Brain microvascular endothelial cell (primary cell): ENCODE measurements at regions not wholly inside any gene's neighbourhood (a gene's known extent, or its start where the extent isn't known, plus 50 kb on each side); places are given as distances from the start of the nearest gene placed in this dataset.

ENCODE experiments used
- DNase-seq: peaks from one replicate; pipeline ENCODE4 v3.0.0-alpha.2; 2020
- H3K27ac ChIP-seq: fragments of 250-450 bp; sonication (Bioruptor Pico); 2 replicates; pipeline ENCODE4 v1.5.1; 2020; ENCODE audit warnings: mild to moderate bottlenecking, moderate library complexity
- H3K27me3 ChIP-seq: fragments of 250-450 bp; sonication (Bioruptor Pico); replicated peaks from 2 replicates; pipeline ENCODE4 v1.5.1; 2020; ENCODE audit warnings: mild to moderate bottlenecking
- H3K36me3 ChIP-seq: fragments of 250-450 bp; sonication (Bioruptor Pico); replicated peaks from 2 replicates; pipeline ENCODE4 v1.5.1; 2020; ENCODE audit warnings: mild to moderate bottlenecking
- H3K4me3 ChIP-seq: 2 replicates; pipeline ENCODE4 v1.5.1; 2011; ENCODE audit warnings: low read depth, mild to moderate bottlenecking, control low read depth, low read length, moderate library complexity
- in situ Hi-C: cut with HindIII; loops from 2 replicates; pipeline ENCODE4 v1.10.0; 2017; ENCODE audit warnings: low sequenced_read_pairs, low pct_ligation_motif_present
- TF ChIP-seq, protein P1 (sequence below): IDR thresholded peaks from 2 replicates; pipeline ENCODE4 v1.5.1; 2011; ENCODE audit warnings: low read depth, mild to moderate bottlenecking, moderate library complexity, low read length, control low read depth, inconsistent platforms; ENCODE audit errors: missing control alignments

DNA sequence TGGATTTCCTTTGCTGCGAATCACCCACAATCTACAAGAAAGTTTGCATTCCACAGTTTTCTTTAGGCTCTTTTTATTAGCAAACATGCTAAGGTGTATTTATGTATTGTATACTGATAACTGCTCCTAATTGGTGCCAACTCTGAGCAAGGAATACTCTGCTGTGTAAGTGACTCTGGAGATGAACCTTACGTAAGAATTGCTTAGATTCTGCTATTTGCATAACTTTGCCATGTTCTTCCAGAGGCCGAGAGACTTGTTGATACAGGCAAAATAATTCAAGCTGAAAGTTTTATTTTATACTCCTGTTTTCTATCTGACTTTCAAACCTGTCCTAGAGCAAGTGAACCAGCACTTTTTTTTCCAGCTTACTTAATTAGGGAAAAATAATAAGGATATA lies 461.3 kb downstream of the GJA1 start:
- Histone ChIP-seq H3K27ac (no peak overlapping the region), H3K27me3 (no peaks in the 10 kb centered on the region)
- in situ Hi-C loops: no loop called here

DNA sequence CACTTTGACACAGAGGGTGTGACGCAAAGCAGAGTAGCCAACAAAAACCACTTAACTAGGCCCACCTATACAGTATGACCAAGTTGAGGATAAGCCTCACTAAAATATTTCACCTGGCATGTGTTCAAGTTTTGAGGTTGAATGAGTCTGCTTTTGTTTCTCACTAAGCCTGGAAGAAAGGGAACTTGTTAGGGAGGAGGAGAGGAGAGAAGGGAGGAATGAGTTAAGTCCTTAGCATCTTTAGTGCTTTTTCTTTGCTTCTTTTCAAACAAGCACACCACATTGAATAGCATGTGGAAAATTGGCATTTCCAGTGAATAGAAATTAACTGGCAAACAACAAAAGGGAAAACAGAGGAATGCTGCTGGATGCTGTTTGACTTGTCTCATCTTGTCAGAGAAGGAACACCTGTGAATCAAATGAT lies 461.9 kb downstream of the GJA1 start:
- Histone ChIP-seq H3K36me3 (no peaks in the 10 kb centered on the region), H3K27ac (no peak overlapping the region), H3K4me3 (no peak overlapping the region), H3K27me3 (no peaks in the 10 kb centered on the region)
- TF ChIP-seq, protein P1, sequence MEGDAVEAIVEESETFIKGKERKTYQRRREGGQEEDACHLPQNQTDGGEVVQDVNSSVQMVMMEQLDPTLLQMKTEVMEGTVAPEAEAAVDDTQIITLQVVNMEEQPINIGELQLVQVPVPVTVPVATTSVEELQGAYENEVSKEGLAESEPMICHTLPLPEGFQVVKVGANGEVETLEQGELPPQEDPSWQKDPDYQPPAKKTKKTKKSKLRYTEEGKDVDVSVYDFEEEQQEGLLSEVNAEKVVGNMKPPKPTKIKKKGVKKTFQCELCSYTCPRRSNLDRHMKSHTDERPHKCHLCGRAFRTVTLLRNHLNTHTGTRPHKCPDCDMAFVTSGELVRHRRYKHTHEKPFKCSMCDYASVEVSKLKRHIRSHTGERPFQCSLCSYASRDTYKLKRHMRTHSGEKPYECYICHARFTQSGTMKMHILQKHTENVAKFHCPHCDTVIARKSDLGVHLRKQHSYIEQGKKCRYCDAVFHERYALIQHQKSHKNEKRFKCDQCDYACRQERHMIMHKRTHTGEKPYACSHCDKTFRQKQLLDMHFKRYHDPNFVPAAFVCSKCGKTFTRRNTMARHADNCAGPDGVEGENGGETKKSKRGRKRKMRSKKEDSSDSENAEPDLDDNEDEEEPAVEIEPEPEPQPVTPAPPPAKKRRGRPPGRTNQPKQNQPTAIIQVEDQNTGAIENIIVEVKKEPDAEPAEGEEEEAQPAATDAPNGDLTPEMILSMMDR: no peak
- DNase-seq: no peak
- in situ Hi-C loops: no loop called here

More for the DNA sequence above, 461.3 kb downstream of the GJA1 start:
- Histone ChIP-seq H3K36me3 (no peaks in the 10 kb centered on the region), H3K4me3 (no peak overlapping the region)
- TF ChIP-seq, protein P1: no peak
- DNase-seq: no peak

DNA sequence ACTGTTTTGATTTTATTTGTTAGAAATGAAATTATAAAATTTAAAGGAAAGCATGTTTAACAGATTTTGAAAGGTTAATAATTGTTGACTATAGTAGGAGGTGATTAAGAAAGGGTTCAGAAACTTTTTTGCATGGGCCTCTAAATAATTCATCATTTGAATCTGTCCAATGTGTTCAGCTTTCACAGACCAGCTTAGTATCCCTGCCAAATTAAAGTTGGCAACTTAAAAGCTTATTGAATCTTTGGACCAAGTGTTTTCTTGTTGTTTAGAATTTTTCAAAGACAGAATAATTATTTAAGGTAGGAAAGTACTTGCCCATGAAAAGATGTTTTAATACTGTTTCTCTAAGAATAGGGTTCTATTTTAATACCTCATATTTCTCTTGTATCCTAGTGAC lies 466.0 kb downstream of the GJA1 start:
- TF ChIP-seq, protein P1: no peak
- in situ Hi-C loops: no loop called here
- no peaks in the 10 kb centered on the region for H3K36me3 ChIP-seq

DNA sequence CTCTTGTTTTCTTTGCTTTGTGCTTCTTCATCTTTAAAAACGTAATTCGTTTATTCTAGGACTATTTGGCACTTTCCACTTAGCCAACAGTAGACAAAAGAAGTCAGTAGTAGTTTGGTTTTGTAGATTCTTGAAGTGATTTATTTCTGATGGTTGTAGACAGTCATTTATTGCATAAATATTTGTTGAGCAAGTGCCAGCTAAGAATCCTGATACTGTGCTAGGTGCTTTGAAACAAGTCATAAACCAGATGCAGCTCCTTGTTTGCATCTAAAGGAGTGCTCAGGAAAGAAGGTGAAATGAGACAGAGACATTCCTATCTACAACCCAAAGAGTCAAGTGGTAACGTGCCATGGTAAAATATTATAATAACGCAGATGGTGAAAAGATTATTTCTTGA lies 469.1 kb downstream of the GJA1 start:
- no peak for DNase-seq
- TF ChIP-seq, protein P1: no peak
- in situ Hi-C loops: no loop called here
- no peaks in the 10 kb centered on the region for H3K36me3 ChIP-seq
- H3K4me3 ChIP-seq: no peak overlapping the region
- no peaks in the 10 kb centered on the region for H3K27me3 ChIP-seq
- H3K27ac ChIP-seq: no peak overlapping the region

More for the DNA sequence above, 466.0 kb downstream of the GJA1 start:
- no peak overlapping the region for H3K27ac ChIP-seq
- H3K27me3 ChIP-seq: no peaks in the 10 kb centered on the region
- H3K4me3 ChIP-seq: no peak overlapping the region
- DNase-seq: no peak

DNA sequence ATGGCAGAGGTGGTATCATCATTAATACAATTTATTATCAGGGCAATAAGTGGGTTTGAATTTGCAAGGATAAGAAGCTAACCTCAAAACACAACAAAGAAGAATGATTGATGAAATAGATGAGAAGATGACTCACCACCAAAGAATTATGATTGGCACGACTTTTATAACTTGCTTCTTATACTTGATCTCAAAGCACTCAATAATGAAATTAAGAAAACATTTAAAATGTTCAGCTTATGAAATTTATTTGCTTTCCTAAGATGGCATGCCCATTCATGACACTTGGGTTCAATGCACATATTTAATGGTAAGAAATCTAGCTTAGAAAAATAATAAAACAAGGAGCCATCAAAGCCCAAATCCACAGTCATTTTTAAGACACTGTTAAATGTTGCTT lies 477.5 kb downstream of the GJA1 start:
- TF ChIP-seq, protein P1: no peak
- no peak for DNase-seq
- Histone ChIP-seq H3K4me3 (no peak overlapping the region), H3K36me3 (no peaks in the 10 kb centered on the region), H3K27ac (no peak overlapping the region), H3K27me3 (no peaks in the 10 kb centered on the region)
- in situ Hi-C loops: no loop called here

DNA sequence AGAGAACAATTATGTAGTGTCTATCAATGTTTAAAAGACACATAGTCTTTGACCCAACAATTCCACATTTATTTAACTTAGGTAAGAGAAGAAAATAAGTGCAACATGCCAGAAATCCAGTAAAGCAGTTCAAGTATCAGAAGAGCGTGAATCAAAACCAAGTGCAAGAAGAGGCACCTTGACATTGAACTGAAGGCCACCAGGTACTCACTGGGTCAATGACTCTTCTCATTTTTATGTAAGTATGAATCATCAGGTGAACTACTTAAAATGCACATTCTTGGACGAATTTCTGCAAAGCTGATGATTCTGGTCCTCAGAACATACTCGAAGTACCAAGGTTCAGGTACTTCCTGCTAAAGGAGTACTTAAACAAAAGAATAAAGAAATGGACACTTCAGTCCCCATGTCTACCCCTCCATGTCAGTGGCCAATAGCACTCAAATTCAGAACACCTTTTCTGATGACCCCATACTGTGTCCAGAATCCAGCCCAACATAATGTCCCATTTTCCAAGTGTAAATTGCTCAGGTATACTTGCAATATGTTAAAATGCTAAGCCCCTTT lies 481.9 kb downstream of the GJA1 start:
- no peak for DNase-seq
- Histone ChIP-seq H3K36me3 (no peaks in the 10 kb centered on the region), H3K27me3 (no peaks in the 10 kb centered on the region), H3K4me3 (no peak overlapping the region), H3K27ac (no peak overlapping the region)
- in situ Hi-C loops: no loop called here
- TF ChIP-seq, protein P1: no peak
